Testis (tissue), 2 donors: ENCODE measurements at regions not wholly inside any gene's neighbourhood (a gene's known extent, or its start where the extent isn't known, plus 50 kb on each side); places are given as distances from the start of the nearest gene placed in this dataset.

Experiments
- CTCF ChIP-seq, 3 experiments: fragments of 450-650 bp in 2 of 3; fragments of 200-600 bp in 1 of 3; sonication (generic) in 1 of 3; IDR thresholded peaks; one replicate each; pipeline ENCODE4 v1.5.1; 2016 to 2019; ENCODE audit warnings: antibody characterized with exemption in 3 of 3, mild to moderate bottlenecking in 2 of 3, moderate library complexity in 1 of 3
- POLR2A ChIP-seq: fragments of 450-650 bp; IDR thresholded peaks from one replicate; pipeline ENCODE4 v1.6.1; 2017; ENCODE audit warnings: antibody characterized with exemption, mild to moderate bottlenecking, moderate library complexity

GRCh38 chr12:91861554-91861953, 284.1 kb downstream of the BTG1 start:
- no peak for TF ChIP-seq POLR2A
- TF ChIP-seq CTCF (IDR thresholded peaks at IDR 0.05) = no peak
